ENCODE measurements at regions not wholly inside any gene's neighbourhood (a gene's known extent, or its start where the extent isn't known, plus 50 kb on each side); places are given as distances from the start of the nearest gene placed in this dataset.

DNA sequence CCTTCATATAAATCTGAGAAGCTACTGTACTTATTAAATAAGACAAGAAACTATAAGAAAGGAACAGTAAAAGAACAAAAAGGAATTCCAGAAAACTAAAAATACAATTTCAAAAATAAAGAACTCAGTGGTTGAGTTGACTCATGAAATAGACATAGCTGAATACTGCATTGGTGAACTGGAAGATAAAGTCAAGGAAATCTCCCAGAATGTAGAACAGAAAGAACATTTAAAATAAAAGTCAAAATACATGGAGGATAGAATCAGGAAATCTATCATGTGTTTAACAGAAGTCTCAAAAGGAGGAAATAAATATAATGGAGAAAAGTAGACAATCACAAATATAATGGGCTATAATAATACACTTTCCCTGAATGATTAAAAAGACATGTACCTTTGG, 136.4 kb upstream of the PMFBP1 start:
- Mint-ChIP-seq H3K27me3 (ENCODE audit: unreplicated experiment) (no peaks in the 10 kb centered on the region), H3K27ac (ENCODE audit: unreplicated experiment) (no peak overlapping the region), H3K4me1 (ENCODE audit: low read depth, unreplicated experiment) (no peaks in the 10 kb centered on the region), H3K4me3 (ENCODE audit: low read depth, unreplicated experiment) (no peak overlapping the region), H3K36me3 (ENCODE audit: insufficient read depth, unreplicated experiment) (no peaks in the 10 kb centered on the region), H3K9me3 (ENCODE audit: low read depth, unreplicated experiment) (peaks cover 10% of the 10 kb centered on the region)
- no TSS peak for BruUV-seq (replicated peaks)
- no peak for DNase-seq
- CTCF ChIA-PET, result no interaction called here
- TF ChIP-seq, protein P1, sequence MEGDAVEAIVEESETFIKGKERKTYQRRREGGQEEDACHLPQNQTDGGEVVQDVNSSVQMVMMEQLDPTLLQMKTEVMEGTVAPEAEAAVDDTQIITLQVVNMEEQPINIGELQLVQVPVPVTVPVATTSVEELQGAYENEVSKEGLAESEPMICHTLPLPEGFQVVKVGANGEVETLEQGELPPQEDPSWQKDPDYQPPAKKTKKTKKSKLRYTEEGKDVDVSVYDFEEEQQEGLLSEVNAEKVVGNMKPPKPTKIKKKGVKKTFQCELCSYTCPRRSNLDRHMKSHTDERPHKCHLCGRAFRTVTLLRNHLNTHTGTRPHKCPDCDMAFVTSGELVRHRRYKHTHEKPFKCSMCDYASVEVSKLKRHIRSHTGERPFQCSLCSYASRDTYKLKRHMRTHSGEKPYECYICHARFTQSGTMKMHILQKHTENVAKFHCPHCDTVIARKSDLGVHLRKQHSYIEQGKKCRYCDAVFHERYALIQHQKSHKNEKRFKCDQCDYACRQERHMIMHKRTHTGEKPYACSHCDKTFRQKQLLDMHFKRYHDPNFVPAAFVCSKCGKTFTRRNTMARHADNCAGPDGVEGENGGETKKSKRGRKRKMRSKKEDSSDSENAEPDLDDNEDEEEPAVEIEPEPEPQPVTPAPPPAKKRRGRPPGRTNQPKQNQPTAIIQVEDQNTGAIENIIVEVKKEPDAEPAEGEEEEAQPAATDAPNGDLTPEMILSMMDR (IDR thresholded peaks at IDR 0.05; ENCODE audit: unreplicated experiment), result no peak
- intact Hi-C loops (cut with micrococcal nuclease; ENCODE audit: unreplicated experiment), result no loop called here

DNA sequence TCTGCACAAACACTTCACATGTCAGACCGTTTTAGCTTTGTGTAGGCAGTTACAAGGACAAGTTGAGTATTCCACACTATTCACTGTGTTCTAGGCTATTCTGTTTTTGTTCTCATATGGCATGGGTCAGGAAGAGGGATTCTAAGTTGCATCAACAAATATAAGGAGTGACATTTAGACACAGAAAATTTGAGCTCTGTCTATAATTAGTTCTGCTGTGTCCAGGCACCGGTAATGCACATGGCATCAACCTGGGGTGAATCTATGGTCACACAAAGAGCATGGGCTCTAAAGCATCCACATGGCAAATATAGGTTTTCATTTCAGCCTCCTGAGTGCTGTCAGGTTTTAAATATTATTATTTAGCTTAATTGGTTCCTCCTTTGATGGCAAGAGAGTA, 130.4 kb upstream of the PMFBP1 start:
- intact Hi-C loops (cut with micrococcal nuclease; ENCODE audit: unreplicated experiment), result no loop called here
- H3K36me3 Mint-ChIP-seq (ENCODE audit: insufficient read depth, unreplicated experiment), result no peaks in the 10 kb centered on the region
- no peaks in the 10 kb centered on the region for H3K27me3 Mint-ChIP-seq (ENCODE audit: unreplicated experiment)
- CTCF ChIA-PET, result no interaction called here
- BruUV-seq (replicated peaks), result no TSS peak
- H3K27ac Mint-ChIP-seq (ENCODE audit: unreplicated experiment), result no peak overlapping the region
- DNase-seq, result no peak
- H3K4me3 Mint-ChIP-seq (ENCODE audit: low read depth, unreplicated experiment), result no peak overlapping the region
- peaks cover 2% of the 10 kb centered on the region for H3K9me3 Mint-ChIP-seq (ENCODE audit: low read depth, unreplicated experiment)
- peaks cover 7% of the 10 kb centered on the region for H3K4me1 Mint-ChIP-seq (ENCODE audit: low read depth, unreplicated experiment)
- TF ChIP-seq, protein P1 (IDR thresholded peaks at IDR 0.05; ENCODE audit: unreplicated experiment), result no peak

- intact Hi-C loops (cut with micrococcal nuclease; ENCODE audit: unreplicated experiment), result no loop called here
- Mint-ChIP-seq H3K27ac (ENCODE audit: unreplicated experiment) (no peak overlapping the region), H3K4me3 (ENCODE audit: low read depth, unreplicated experiment) (no peak overlapping the region), H3K4me1 (ENCODE audit: low read depth, unreplicated experiment) (peaks cover 7% of the 10 kb centered on the region), H3K9me3 (ENCODE audit: low read depth, unreplicated experiment) (peaks cover 2% of the 10 kb centered on the region), H3K36me3 (ENCODE audit: insufficient read depth, unreplicated experiment) (no peaks in the 10 kb centered on the region), H3K27me3 (ENCODE audit: unreplicated experiment) (no peaks in the 10 kb centered on the region)
- no peak for DNase-seq
- BruUV-seq (replicated peaks), result no TSS peak
- CTCF ChIA-PET, result no interaction called here
- TF ChIP-seq, protein P1 (IDR thresholded peaks at IDR 0.05; ENCODE audit: unreplicated experiment), result no peak
Observed at GRCh38 chr16:72301523-72302236, 129.7 kb upstream of the PMFBP1 start.

- Mint-ChIP-seq H3K27me3 (ENCODE audit: unreplicated experiment) (no peaks in the 10 kb centered on the region), H3K36me3 (ENCODE audit: insufficient read depth, unreplicated experiment) (no peaks in the 10 kb centered on the region), H3K4me1 (ENCODE audit: low read depth, unreplicated experiment) (peaks cover 7% of the 10 kb centered on the region), H3K4me3 (ENCODE audit: low read depth, unreplicated experiment) (no peak overlapping the region), H3K9me3 (ENCODE audit: low read depth, unreplicated experiment) (peaks cover 2% of the 10 kb centered on the region), H3K27ac (ENCODE audit: unreplicated experiment) (no peak overlapping the region)
- CTCF ChIA-PET, result interaction anchor here (0.9 kb wide), 1 partner anchor 9 kb away, joined by 4 read pairs; no protein-coding TSS in a partner anchor
- DNase-seq, result no peak
- intact Hi-C loops (cut with micrococcal nuclease; ENCODE audit: unreplicated experiment), result no loop called here
- TF ChIP-seq, protein P1 (IDR thresholded peaks at IDR 0.05; ENCODE audit: unreplicated experiment), result no peak
- no TSS peak for BruUV-seq (replicated peaks)
Observed at GRCh38 chr16:72300892-72301291, 128.9 kb upstream of the PMFBP1 start.
